Activated naive CD8-positive, alpha-beta T cell treated with anti-CD3 and anti-CD28 coated beads, Interleukin-2, amount 10 ng/mL, durations not matched to agents 7 days and 5 days (primary cell): ENCODE measurements at regions not wholly inside any gene's neighbourhood (a gene's known extent, or its start where the extent isn't known, plus 50 kb on each side); places are given as distances from the start of the nearest gene placed in this dataset.

Experiments used
- ATAC-seq: fragments of 150-1000 bp; cut with Tn5 transposase; one replicate; pipeline ENCODE4 v1.10.0; 2021; ENCODE audit warnings: low read depth, moderate library complexity
- POLR2A ChIA-PET: fragments of 350-600 bp; sonication (Branson Sonifier 250); formaldehyde crosslinking; loops from one replicate; lab custom pipeline; 2021; ENCODE audit warnings: antibody characterized with exemption; lab: Charles Lee
- DNase-seq: peaks from one replicate; pipeline ENCODE4 v3.0.0; 2021
- H3K27ac Mint-ChIP-seq: one replicate; pipeline ENCODE4 v1.8.0; 2022; ENCODE audit warnings: mild to moderate bottlenecking, mixed read lengths
- H3K27me3 Mint-ChIP-seq: one replicate; pipeline ENCODE4 v1.8.0; 2022; ENCODE audit warnings: mild to moderate bottlenecking, moderate library complexity, mixed read lengths
- H3K36me3 Mint-ChIP-seq: one replicate; pipeline ENCODE4 v1.8.0; 2021; ENCODE audit warnings: mild to moderate bottlenecking, mixed read lengths
- H3K4me1 Mint-ChIP-seq: one replicate; pipeline ENCODE4 v1.8.0; 2021; ENCODE audit warnings: mixed read lengths
- H3K4me3 Mint-ChIP-seq: one replicate; pipeline ENCODE4 v1.8.0; 2022; ENCODE audit warnings: mild to moderate bottlenecking, moderate library complexity, mixed read lengths
- H3K9me3 Mint-ChIP-seq: one replicate; pipeline ENCODE4 v1.8.0; 2021; ENCODE audit warnings: mixed read lengths

GRCh38 chr10:112871021-112871420 is 79.0 kb upstream of the TCF7L2 start:
- no peak for ATAC-seq
- POLR2A ChIA-PET: no interaction called here
- H3K36me3 Mint-ChIP-seq: no peaks in the 10 kb centered on the region
- H3K27me3 Mint-ChIP-seq: no peaks in the 10 kb centered on the region
- no peaks in the 10 kb centered on the region for H3K4me1 Mint-ChIP-seq
- DNase-seq: no peak
- H3K4me3 Mint-ChIP-seq: no peak overlapping the region
- H3K27ac Mint-ChIP-seq: no peak overlapping the region
- peaks cover 12% of the 10 kb centered on the region for H3K9me3 Mint-ChIP-seq

DNA sequence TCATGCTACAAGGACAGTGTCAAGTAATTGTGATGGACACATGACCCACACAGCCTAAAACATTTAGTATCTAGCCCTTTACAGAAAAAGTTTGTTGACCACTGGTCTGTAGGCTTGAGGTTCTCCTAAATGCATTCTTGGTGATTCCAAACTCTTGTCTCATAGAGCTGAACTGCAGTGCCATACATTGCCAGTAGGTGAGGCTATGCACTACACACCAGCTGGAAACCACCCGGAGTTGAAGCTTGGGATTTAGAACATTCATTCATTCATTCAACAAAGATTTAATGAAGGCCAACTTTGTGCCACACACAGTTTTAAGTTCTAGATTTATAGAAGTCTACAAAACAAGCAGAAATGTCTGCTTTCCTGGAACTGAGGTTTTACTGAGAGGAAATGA is 77.3 kb upstream of the TCF7L2 start:
- Mint-ChIP-seq H3K4me1 (no peaks in the 10 kb centered on the region), H3K27me3 (peaks cover 2% of the 10 kb centered on the region), H3K9me3 (peaks cover 12% of the 10 kb centered on the region)

DNA sequence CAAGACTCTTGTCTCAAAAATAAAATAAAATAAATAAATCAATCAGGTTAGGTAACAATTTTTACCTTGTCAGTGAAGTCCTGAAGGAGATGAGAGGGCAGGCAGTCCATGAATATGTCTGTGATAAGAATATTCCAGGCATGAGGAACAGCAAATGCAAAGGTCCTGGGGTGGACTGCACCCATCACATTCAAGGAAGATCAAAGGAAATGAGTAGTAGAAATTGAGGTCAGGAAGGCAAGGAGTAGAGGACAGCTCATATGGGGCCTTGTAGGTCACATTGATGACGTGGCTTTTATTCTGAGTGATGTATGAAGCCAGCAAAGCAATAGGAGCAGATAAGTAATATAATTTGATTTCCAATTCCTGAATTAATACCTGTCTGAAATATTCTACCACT is 76.5 kb upstream of the TCF7L2 start:
- H3K4me1 Mint-ChIP-seq: no peaks in the 10 kb centered on the region
- no peak for DNase-seq
- POLR2A ChIA-PET: no interaction called here
- H3K27ac Mint-ChIP-seq: no peak overlapping the region
- H3K4me3 Mint-ChIP-seq: no peak overlapping the region
- peaks cover 12% of the 10 kb centered on the region for H3K9me3 Mint-ChIP-seq
- H3K36me3 Mint-ChIP-seq: no peaks in the 10 kb centered on the region
- peaks cover 5% of the 10 kb centered on the region for H3K27me3 Mint-ChIP-seq
- no peak for ATAC-seq

More for the DNA sequence above, 77.3 kb upstream of the TCF7L2 start:
- no peak overlapping the region for H3K27ac Mint-ChIP-seq
- DNase-seq (no peak), ATAC-seq (no peak)
- POLR2A ChIA-PET: no interaction called here
- H3K36me3 Mint-ChIP-seq: no peaks in the 10 kb centered on the region
- H3K4me3 Mint-ChIP-seq: no peak overlapping the region

GRCh38 chr10:112874982-112875381 is 75.1 kb upstream of the TCF7L2 start:
- H3K27me3 Mint-ChIP-seq: peaks cover 5% of the 10 kb centered on the region
- ATAC-seq (no peak), DNase-seq (no peak)
- H3K27ac Mint-ChIP-seq: no peak overlapping the region
- peaks cover 12% of the 10 kb centered on the region for H3K9me3 Mint-ChIP-seq
- POLR2A ChIA-PET: no interaction called here
- no peaks in the 10 kb centered on the region for H3K36me3 Mint-ChIP-seq
- no peaks in the 10 kb centered on the region for H3K4me1 Mint-ChIP-seq
- H3K4me3 Mint-ChIP-seq: no peak overlapping the region

DNA sequence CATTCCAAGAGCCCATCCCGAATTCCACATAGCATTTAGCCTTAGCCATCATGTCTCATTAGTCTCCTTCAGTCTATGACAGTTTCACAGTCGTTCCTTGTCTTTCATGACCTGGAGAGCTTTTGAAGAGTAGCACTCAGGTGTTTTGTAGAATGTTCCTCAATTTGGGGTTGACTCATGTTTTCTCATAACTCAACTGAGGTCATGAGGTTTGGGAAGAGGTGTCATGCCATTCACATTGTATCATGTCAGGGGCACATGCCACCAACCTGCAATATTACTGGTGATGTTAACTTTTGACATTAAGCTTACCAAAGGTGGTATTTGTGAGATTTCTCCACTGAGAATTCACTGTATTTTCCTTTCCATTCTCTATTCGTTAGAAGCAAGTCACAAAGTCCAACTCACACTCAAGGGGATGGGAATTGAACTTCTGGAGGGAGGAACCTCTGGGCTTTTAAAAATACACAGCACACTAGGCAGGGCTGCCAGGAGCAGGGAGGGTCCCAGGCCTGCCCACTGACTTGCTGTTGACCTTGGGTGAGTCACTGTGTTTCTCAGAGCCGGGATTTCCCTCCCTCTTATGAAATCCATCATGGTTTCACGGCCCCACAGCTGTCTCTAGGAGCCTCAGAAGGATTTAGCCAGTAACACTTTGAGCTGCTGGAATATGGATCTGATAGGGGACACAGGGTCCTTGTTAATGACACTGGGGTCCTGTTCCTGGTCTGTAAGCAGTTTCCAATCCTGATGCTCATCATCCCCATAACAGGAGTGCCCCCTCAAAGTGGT is 74.4 kb upstream of the TCF7L2 start:
- H3K4me3 Mint-ChIP-seq: no peak overlapping the region
- no peak overlapping the region for H3K27ac Mint-ChIP-seq
- peaks cover 5% of the 10 kb centered on the region for H3K27me3 Mint-ChIP-seq
- POLR2A ChIA-PET: no interaction called here
- no peaks in the 10 kb centered on the region for H3K36me3 Mint-ChIP-seq
- peaks cover 12% of the 10 kb centered on the region for H3K9me3 Mint-ChIP-seq
- ATAC-seq (no peak), DNase-seq (no peak)
- H3K4me1 Mint-ChIP-seq: no peaks in the 10 kb centered on the region

GRCh38 chr10:112880633-112881530 is 69.2 kb upstream of the TCF7L2 start:
- peaks cover 1% of the 10 kb centered on the region for H3K9me3 Mint-ChIP-seq
- H3K27me3 Mint-ChIP-seq: peaks cover 13% of the 10 kb centered on the region
- no peak overlapping the region for H3K27ac Mint-ChIP-seq
- ATAC-seq: no peak
- no peak overlapping the region for H3K4me3 Mint-ChIP-seq
- POLR2A ChIA-PET: no interaction called here
- no peaks in the 10 kb centered on the region for H3K36me3 Mint-ChIP-seq
- no peaks in the 10 kb centered on the region for H3K4me1 Mint-ChIP-seq
- DNase-seq: no peak

DNA sequence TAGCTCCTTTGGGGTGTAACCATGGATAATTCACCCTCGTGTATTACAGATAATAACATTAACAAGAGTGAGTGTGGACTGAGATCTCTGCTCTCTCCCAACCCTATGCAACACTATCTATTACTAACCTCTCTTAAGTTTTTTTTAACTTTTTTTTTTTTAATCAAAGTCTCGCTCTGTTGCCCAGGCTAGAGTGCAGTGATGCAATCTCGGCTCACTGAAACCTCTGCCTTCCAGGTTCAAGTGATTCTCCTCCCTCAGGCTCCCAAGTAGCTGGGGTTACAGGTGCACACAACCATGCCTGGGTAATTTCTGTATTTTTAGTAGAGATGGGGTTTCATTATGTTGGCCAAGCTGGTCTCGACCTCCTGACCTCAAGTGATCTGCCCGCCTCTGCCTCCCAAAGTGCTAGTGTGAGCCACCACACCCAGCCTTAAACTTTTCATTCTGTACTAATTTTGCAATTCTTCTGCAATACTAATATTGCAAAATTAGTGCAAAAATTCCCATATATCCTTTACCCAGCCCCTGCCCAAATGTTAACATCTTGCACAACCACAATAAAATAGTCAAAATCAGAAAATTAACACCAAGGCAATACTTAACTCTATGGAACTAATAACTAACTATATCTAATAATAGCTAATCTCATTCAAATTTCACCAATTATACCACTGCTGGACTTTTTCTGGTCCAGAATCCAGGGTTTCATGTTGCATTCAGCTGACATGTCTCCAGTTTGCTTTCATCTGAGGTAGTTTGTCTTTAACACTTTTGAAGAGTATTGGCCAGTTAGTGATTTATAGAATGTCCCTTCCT is 66.5 kb upstream of the TCF7L2 start:
- peaks cover 7% of the 10 kb centered on the region for H3K27me3 Mint-ChIP-seq
- H3K4me3 Mint-ChIP-seq: no peak overlapping the region
- DNase-seq: no peak
- ATAC-seq: no peak
- H3K27ac Mint-ChIP-seq: no peak overlapping the region
- no peaks in the 10 kb centered on the region for H3K4me1 Mint-ChIP-seq
- no peaks in the 10 kb centered on the region for H3K9me3 Mint-ChIP-seq
- no peaks in the 10 kb centered on the region for H3K36me3 Mint-ChIP-seq
- POLR2A ChIA-PET: no interaction called here

DNA sequence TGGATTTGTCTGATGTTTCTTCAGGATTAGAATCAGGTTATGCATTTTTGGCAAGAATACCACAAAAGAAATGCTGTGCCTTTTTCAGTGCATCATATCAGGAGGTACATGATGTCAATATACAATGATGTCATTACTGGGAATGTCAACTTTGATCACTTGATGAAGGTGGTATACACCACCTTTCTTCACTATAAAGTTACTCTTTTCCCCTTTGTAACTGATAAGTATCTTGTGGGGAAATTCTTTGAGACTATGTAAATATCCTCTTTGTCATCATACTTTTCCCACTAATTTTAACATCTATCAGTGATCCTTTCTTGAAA is 65.9 kb upstream of the TCF7L2 start:
- H3K4me3 Mint-ChIP-seq: no peak overlapping the region
- no peaks in the 10 kb centered on the region for H3K36me3 Mint-ChIP-seq
- H3K4me1 Mint-ChIP-seq: no peaks in the 10 kb centered on the region
- H3K27ac Mint-ChIP-seq: no peak overlapping the region
- ATAC-seq: no peak
- no peaks in the 10 kb centered on the region for H3K9me3 Mint-ChIP-seq
- POLR2A ChIA-PET: no interaction called here
- no peak for DNase-seq
- peaks cover 7% of the 10 kb centered on the region for H3K27me3 Mint-ChIP-seq

DNA sequence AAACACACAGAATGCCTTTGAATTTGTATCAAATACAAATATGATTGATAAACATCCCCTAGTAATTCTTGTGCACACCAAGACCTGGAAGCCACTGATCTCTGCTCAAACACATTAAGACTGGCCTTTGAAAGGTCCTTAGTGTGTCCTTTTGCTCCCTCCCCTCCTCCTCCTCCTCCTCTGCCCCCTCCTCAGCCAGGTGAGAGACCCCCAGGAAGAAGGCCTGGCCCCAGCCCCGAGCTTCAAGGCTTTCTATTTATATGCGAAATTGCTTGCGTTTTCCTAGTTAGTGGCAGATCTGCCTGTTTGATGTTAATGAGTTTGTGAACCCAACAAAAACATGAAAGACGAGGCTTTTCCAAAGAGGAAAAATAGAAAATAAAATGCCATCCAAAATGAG is 63.6 kb upstream of the TCF7L2 start:
- H3K36me3 Mint-ChIP-seq: no peaks in the 10 kb centered on the region
- DNase-seq: no peak
- no peaks in the 10 kb centered on the region for H3K4me1 Mint-ChIP-seq
- no peak overlapping the region for H3K4me3 Mint-ChIP-seq
- POLR2A ChIA-PET: no interaction called here
- ATAC-seq: no peak
- no peaks in the 10 kb centered on the region for H3K9me3 Mint-ChIP-seq
- no peak overlapping the region for H3K27ac Mint-ChIP-seq
- peaks cover 7% of the 10 kb centered on the region for H3K27me3 Mint-ChIP-seq

GRCh38 chr10:112887968-112888367 is 62.1 kb upstream of the TCF7L2 start:
- no peak for DNase-seq
- H3K4me3 Mint-ChIP-seq: no peak overlapping the region
- POLR2A ChIA-PET: no interaction called here
- no peaks in the 10 kb centered on the region for H3K36me3 Mint-ChIP-seq
- no peak for ATAC-seq
- H3K9me3 Mint-ChIP-seq: peaks cover 1% of the 10 kb centered on the region
- peaks cover 2% of the 10 kb centered on the region for H3K27me3 Mint-ChIP-seq
- H3K27ac Mint-ChIP-seq: no peak overlapping the region
- no peaks in the 10 kb centered on the region for H3K4me1 Mint-ChIP-seq

- Mint-ChIP-seq H3K4me3 (no peak overlapping the region), H3K27ac (no peak overlapping the region), H3K36me3 (no peaks in the 10 kb centered on the region), H3K9me3 (peaks cover 3% of the 10 kb centered on the region), H3K27me3 (no peaks in the 10 kb centered on the region), H3K4me1 (no peaks in the 10 kb centered on the region)
- ATAC-seq: no peak
- POLR2A ChIA-PET: no interaction called here
- no peak for DNase-seq
Observed at GRCh38 chr10:112895292-112895691, 54.8 kb upstream of the TCF7L2 start.

DNA sequence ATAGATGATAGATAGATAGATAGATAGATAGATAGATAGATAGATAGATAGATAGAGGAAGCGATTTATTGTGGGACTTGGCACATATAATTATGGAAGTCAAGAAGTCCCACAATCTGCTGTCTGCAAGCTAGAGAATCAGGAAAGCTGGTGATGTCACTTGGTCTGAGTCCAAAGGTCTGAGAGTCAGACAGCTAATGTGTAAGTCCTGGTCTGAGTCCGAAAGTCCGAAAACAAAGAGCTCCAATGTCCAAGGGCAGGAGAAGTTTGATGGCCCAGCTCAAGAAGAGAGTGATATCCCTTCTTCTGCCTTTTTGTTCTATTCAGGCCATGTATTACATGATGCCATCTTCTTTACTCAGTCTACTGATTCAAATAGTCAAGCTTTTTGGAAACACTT is 53.8 kb upstream of the TCF7L2 start:
- Mint-ChIP-seq H3K36me3 (no peaks in the 10 kb centered on the region), H3K4me1 (no peaks in the 10 kb centered on the region), H3K27me3 (no peaks in the 10 kb centered on the region), H3K27ac (no peak overlapping the region), H3K9me3 (peaks cover 3% of the 10 kb centered on the region), H3K4me3 (no peak overlapping the region)
- ATAC-seq: no peak
- POLR2A ChIA-PET: no interaction called here
- no peak for DNase-seq

DNA sequence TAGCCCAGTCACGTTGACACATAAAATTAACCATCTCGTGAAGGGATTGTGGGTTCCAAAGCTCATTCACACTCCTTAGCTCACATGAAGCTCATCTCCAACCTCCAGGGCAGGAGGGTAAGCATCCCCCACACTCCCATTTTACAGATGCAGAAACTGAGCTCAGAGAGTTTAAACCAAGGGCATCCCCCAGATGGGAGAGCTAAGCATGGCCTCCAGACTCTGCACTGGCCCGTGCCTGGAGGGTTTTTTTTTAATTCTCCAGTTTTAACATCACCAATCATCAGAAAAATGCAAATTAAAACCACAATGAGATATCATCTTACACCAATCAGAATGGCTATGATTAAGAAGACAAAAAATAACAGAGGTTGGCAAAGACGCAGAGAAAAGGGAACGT is 53.3 kb upstream of the TCF7L2 start:
- peaks cover 2% of the 10 kb centered on the region for H3K9me3 Mint-ChIP-seq
- H3K4me1 Mint-ChIP-seq: no peaks in the 10 kb centered on the region
- H3K4me3 Mint-ChIP-seq: no peak overlapping the region
- no peaks in the 10 kb centered on the region for H3K27me3 Mint-ChIP-seq
- no peak for DNase-seq
- H3K27ac Mint-ChIP-seq: no peak overlapping the region
- H3K36me3 Mint-ChIP-seq: no peaks in the 10 kb centered on the region
- POLR2A ChIA-PET: no interaction called here
- ATAC-seq: no peak
